ENCODE measurements at regions not wholly inside any gene's neighbourhood (a gene's known extent, or its start where the extent isn't known, plus 50 kb on each side); places are given as distances from the start of the nearest gene placed in this dataset.

- Histone ChIP-seq H3K9me3 (ENCODE audit: low read length) (no peaks in the 10 kb centered on the region), H3K36me3 (ENCODE audit: insufficient read depth, low read length) (no peaks in the 10 kb centered on the region), H3K27ac (ENCODE audit: low read depth, low read length, poor library complexity, severe bottlenecking) (no peak overlapping the region), H3K79me2 (ENCODE audit: insufficient read depth, low read length) (no peaks in the 10 kb centered on the region), H3K9ac (ENCODE audit: low read length) (no peak overlapping the region), H3K4me1 (ENCODE audit: insufficient read depth, low read length, severe bottlenecking) (no peaks in the 10 kb centered on the region), H3K4me2 (ENCODE audit: low read length) (no peak overlapping the region), H3K27me3 (ENCODE audit: insufficient read depth, low read length) (no peaks in the 10 kb centered on the region), H3K4me3 (ENCODE audit: low read depth, low read length, poor library complexity, severe bottlenecking) (no peak overlapping the region), H4K20me1 (ENCODE audit: insufficient read depth, low read length) (no peaks in the 10 kb centered on the region), H3F3A (ENCODE audit: insufficient read depth, low read length) (no peaks in the 10 kb centered on the region), H3K9me2 (ENCODE audit: low read depth, low read length) (no peaks in the 10 kb centered on the region), H2AFZ (ENCODE audit: low read length) (no peak overlapping the region)
- no peak for TF ChIP-seq CTCF (IDR thresholded peaks at IDR 0.05; ENCODE audit: low read length)
- no peak for TF ChIP-seq EZH2 (IDR thresholded peaks at IDR 0.05; ENCODE audit: borderline replicate concordance, low read length)
Observed at GRCh38 chr7:108974641-108975040, 405.0 kb downstream of the DNAJB9 start.

GRCh38 chr7:108985037-108985436 is 415.4 kb downstream of the DNAJB9 start:
- Histone ChIP-seq H3K9me3 (ENCODE audit: low read length) (no peaks in the 10 kb centered on the region), H3K27me3 (ENCODE audit: insufficient read depth, low read length) (no peaks in the 10 kb centered on the region), H3K9me2 (ENCODE audit: low read depth, low read length) (no peaks in the 10 kb centered on the region; the same call in 1 of the 2 replicates), H2AFZ (ENCODE audit: low read length) (no peak overlapping the region), H3K9ac (ENCODE audit: low read length) (no peak overlapping the region), H3K36me3 (ENCODE audit: insufficient read depth, low read length) (no peaks in the 10 kb centered on the region), H3K27ac (ENCODE audit: low read depth, low read length, poor library complexity, severe bottlenecking) (no peak overlapping the region), H3K79me2 (ENCODE audit: insufficient read depth, low read length) (no peaks in the 10 kb centered on the region), H4K20me1 (ENCODE audit: insufficient read depth, low read length) (no peaks in the 10 kb centered on the region), H3K4me2 (ENCODE audit: low read length) (no peak overlapping the region), H3K4me1 (ENCODE audit: insufficient read depth, low read length, severe bottlenecking) (no peaks in the 10 kb centered on the region), H3F3A (ENCODE audit: insufficient read depth, low read length) (no peaks in the 10 kb centered on the region), H3K4me3 (ENCODE audit: low read depth, low read length, poor library complexity, severe bottlenecking) (no peak overlapping the region)
- TF ChIP-seq CTCF (IDR thresholded peaks at IDR 0.05; ENCODE audit: low read length): no peak
- no peak for TF ChIP-seq EZH2 (IDR thresholded peaks at IDR 0.05; ENCODE audit: borderline replicate concordance, low read length)

GRCh38 chr7:108989319-108989718 is 419.6 kb downstream of the DNAJB9 start:
- H3K27me3 ChIP-seq (ENCODE audit: insufficient read depth, low read length): no peaks in the 10 kb centered on the region
- no peak overlapping the region for H3K9ac ChIP-seq (ENCODE audit: low read length)
- H3K27ac ChIP-seq (ENCODE audit: low read depth, low read length, poor library complexity, severe bottlenecking): no peak overlapping the region
- H3K36me3 ChIP-seq (ENCODE audit: insufficient read depth, low read length): no peaks in the 10 kb centered on the region
- no peaks in the 10 kb centered on the region for H3K79me2 ChIP-seq (ENCODE audit: insufficient read depth, low read length)
- no peaks in the 10 kb centered on the region for H3K4me1 ChIP-seq (ENCODE audit: insufficient read depth, low read length, severe bottlenecking)
- no peak overlapping the region for H3K4me2 ChIP-seq (ENCODE audit: low read length)
- H3K9me2 ChIP-seq (ENCODE audit: low read depth, low read length): no peaks in the 10 kb centered on the region; the same call in 1 of the 2 replicates
- H4K20me1 ChIP-seq (ENCODE audit: insufficient read depth, low read length): no peaks in the 10 kb centered on the region
- H2AFZ ChIP-seq (ENCODE audit: low read length): no peak overlapping the region
- TF ChIP-seq CTCF (IDR thresholded peaks at IDR 0.05; ENCODE audit: low read length): no peak
- no peak for TF ChIP-seq EZH2 (IDR thresholded peaks at IDR 0.05; ENCODE audit: borderline replicate concordance, low read length)
- no peaks in the 10 kb centered on the region for H3F3A ChIP-seq (ENCODE audit: insufficient read depth, low read length)
- no peak overlapping the region for H3K4me3 ChIP-seq (ENCODE audit: low read depth, low read length, poor library complexity, severe bottlenecking)
- no peaks in the 10 kb centered on the region for H3K9me3 ChIP-seq (ENCODE audit: low read length)
